G401.6 (cell line): ENCODE measurements at regions not wholly inside any gene's neighbourhood (a gene's known extent, or its start where the extent isn't known, plus 50 kb on each side); places are given as distances from the start of the nearest gene placed in this dataset.

Experiments used
- FAIRE-seq: peaks from 2 replicates; lab custom pipeline; 2012; peaks lifted over from hg19 to GRCh38; lab: Jason Lieb, UNC

DNA sequence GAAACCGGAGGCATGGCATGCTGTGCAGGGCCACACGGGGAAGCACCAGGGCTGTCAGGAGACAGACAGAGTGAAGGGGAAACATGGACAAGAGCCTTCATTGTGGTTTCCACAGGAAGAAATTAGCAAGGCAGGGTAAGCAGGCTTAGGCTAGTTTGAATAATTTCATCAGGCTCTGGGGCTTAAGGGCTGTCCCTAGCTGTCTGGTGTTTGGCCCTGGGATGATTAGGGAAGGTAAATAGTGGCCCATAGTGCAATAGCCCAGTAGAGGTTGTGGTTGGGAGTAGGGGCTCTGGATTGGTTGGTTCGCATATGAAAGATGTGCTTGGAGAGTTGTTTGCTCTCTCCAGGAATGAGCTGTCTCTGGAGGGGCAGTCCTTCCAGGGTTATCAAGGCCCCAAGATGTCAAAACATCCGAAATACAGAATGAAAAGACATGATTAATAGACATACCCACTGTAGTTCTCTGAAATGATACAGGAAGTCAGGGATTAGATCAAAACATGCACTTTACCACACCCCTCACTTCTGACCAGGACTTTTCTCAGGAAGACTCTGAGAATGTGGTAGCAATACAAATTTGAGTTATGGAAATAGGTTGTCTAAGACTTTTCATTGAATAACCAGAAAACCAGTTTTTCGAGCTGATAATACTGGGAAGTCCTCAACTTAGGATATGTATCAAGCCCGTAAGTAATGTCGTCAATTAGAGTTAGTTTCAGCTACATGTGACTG lies 224.9 kb upstream of the NFE2L3 start:
- no peak for FAIRE-seq

DNA sequence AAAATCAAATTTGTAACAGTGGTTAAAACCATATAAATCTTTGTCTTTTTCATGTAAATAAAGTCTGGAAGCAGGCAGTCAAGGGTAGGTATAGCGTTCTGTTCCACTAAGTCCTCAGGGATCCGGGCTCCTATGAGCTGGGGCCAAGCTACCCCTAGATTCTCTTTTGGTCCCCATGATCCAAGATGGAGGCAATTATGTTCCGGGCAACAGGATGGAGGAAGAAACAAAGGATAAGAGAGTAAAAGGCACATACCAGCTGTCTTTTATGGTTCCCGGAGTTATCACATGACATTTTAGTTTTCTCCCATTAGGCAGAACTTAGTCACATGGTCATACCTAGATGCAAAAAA lies 224.4 kb upstream of the NFE2L3 start:
- FAIRE-seq = no peak

DNA sequence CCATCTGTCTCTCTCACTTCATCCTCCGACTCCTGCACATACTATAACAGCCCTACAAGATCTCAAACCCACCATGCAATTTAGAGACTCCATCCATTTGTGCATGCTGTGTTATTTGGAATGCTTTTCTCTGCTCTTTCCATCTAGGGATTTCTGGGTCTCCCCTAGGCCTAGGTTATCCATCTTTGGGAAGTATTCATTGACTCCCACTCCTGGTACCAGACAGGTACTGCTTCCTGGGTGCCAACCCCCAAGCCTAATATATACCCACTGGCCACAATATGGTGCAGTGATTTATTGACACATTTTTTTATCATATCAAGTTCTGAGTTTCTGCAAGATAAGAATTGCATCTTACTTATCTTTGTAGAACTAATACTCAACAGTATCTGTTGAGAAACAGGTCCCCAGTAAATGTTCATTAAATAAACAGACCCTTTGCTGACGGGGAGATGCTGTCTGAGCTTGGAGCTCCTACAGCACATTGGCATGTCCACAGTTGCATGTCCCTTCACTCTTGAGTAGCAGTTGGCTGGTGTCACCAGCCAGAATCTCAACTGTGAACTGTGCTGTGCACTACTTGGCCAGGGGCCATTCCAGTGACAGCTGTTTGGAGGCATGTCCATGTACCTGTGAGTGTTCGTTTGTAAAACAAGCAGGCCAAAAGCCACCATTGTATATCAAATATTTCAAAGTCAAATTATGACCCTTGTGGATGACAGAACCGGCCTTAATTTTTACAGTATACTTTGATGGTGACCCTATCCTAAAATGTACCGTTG lies 223.3 kb upstream of the NFE2L3 start:
- no peak for FAIRE-seq

DNA sequence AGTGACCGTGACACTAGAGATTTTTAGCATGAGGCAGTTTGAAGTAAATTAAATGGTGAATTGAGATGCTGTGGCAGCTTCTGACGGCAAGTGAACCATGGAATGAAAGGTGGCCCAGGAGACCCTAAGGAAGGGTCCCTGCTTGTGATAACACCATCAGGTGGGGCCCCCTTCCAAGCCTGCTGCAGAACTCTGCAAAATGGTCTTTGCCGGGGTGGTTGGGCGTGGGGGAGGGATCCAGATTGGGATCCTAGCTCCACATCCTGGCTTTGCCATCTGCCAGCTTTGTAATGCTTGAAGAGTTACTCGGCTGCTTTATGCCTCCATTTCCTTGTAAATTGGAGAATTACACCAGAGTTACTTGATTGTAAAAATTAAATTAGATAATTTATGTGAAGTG lies 222.6 kb upstream of the NFE2L3 start:
- FAIRE-seq = no peak

DNA sequence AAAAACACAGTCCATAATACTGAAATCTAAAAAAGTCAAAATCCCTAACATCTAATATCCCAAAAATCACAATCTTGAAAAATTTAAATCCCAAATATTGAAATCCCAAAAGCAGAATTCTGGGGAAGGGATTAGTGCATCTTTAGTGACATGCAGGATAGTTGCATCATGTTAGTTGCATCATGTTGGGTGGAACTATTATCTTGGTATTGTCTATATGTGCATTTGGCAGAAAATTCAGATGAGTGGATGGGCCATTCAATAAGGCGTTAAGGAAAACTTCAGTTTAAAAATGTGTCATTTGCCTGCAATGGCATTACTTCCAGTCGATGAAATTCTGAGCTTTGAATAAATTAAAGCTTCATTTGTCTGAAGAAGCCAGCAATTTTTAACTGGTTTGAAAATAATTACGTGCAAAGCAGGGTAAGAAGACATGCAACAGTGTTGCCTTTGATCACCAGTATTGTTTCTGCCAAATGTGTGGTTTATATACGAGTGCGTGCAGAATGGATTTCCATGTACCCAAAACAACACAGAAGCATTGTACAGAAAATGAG lies 221.4 kb upstream of the NFE2L3 start:
- FAIRE-seq = no peak

DNA sequence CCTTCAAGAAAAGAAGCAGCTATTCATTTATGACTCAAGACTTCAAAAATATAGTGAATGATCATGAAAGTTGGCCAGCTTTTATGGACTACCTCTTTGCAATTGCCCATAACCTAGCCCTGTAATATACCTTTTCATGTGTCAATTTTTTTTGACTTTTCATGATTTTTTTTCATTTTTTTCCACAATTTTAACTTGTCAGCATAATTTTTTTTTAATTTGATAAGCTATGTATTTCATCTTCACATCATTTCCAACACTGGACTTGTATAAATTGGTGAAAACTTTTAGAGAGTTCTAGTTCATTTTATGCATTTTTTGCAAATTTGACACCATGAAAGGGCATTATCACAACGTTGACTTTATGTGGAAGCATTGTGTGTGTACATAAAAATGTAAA lies 220.8 kb upstream of the NFE2L3 start:
- peak; percentile 31 for FAIRE-seq

DNA sequence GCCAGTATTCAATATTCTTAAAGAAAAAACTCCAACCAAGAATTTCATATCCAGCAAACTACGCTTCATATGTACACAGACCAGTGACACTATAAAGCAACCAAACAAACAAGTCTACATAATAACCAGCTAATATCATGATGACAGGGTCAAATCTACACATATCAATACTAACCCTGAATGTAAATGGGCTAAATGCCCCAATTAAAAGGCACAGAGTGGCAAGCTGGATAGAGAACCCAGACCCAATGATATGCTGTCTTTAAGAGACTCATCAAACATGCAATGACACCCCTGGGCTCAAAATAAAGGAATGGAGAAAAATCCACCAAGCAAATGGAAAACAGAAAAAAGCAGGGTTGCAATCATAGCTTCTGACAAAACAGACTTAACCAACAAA lies 218.1 kb upstream of the NFE2L3 start:
- no peak for FAIRE-seq

DNA sequence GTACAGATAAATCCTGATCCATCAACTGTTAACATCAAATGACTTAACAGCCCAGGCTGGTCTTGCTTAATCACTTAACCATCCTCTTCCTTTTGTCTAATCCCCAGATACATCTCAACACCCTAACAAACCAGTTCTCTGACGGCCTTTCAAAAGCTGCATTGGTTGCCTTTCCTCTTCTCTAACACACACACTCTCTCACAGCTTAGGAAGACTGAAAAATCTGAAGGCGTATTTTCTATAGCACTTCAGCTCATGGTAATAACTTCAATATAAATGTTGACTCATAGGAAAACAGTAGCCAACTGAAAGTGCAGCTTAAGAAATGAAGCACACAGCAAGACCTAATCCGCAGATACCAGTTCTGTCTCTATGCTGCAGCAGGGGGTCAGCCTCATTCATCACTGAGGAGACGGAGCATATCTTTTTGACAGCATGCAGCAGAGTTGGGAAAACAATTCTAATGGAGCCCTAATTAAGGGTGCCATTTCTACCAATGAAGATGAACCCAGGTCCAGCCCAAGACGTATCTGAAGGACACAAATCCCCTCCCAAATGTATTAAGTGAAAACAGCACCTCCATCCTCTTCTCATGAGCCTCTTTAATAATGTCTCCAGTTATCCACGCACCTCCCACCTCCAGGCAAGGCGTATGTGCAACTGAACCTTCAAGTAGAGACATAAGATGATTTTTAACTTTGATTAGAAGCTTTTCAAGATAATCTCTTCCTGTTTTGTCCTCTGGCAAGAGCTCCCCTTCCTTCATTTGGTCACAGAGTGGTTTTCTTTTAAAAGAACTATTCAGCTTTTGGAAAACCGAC lies 211.7 kb upstream of the NFE2L3 start:
- no peak for FAIRE-seq

DNA sequence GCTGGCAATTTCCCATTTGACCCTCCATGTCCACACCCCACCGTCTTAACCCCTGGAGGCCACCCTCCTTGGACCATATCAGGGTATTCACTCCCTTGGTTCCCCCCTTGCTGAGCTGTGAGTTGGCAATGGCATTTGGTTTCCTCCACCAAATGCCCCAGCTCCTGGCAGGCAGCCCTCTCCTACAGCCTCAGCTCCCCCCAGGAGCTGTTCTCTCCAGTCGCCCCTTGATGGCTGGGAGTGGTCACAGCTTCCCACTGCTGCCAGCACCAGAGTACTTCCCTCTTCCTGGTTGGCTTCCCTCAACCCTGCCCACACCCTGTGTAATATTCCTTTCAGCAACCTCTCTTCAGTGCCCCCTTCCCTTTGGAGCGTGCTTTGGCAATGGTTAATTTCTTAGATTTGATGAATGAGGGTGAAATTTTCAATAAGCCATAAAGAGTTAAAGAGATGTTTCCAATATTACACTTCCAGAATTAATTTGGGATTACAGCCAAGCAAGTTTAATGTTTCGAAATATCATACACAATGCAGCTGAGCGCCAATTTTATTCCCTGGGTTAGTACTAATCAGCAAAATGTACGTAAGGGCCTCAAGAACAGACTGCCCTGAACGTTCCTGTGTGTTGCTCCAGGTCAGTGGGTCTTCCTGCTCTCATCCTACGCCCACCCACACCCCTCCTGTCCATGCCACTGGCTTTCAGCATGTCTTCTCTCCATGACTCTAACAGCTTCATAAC lies 207.1 kb upstream of the NFE2L3 start:
- no peak for FAIRE-seq

DNA sequence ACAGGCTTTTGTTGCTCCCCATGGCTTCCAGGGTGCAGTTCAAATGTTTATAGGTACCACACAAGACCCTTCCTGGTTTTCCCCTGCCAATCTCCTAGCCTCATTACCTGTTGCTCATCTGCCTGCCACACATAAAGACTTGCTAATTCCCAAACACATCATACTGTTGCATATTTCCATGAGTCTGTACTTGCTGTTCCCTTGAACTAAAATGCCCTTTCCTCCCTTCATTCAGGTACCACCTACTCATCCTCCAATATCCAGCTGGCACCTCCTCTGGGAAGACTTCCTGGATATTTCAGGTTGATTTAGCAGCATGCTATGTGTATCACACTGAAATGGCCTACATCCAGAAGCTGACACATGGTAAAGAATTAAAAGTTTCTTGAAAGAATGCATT lies 206.4 kb upstream of the NFE2L3 start:
- FAIRE-seq = no peak

DNA sequence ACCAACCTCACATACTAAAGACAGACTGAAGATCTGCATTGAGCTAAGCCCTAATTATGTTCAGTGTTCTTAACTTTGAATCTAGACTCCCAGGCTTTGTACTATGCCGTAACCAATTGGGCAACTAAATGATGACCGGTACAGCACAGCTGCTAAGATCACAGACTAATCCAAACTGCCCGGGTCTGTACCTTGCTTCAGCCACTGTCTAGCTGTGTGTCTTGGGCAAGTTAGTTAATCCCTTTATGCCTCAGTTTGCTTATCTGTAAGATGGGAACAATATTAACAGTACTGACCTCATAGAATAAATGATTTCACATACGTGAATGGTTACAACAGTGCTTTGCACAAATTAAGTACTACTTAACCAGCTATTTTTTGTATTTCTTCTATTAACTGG lies 205.8 kb upstream of the NFE2L3 start:
- no peak for FAIRE-seq

DNA sequence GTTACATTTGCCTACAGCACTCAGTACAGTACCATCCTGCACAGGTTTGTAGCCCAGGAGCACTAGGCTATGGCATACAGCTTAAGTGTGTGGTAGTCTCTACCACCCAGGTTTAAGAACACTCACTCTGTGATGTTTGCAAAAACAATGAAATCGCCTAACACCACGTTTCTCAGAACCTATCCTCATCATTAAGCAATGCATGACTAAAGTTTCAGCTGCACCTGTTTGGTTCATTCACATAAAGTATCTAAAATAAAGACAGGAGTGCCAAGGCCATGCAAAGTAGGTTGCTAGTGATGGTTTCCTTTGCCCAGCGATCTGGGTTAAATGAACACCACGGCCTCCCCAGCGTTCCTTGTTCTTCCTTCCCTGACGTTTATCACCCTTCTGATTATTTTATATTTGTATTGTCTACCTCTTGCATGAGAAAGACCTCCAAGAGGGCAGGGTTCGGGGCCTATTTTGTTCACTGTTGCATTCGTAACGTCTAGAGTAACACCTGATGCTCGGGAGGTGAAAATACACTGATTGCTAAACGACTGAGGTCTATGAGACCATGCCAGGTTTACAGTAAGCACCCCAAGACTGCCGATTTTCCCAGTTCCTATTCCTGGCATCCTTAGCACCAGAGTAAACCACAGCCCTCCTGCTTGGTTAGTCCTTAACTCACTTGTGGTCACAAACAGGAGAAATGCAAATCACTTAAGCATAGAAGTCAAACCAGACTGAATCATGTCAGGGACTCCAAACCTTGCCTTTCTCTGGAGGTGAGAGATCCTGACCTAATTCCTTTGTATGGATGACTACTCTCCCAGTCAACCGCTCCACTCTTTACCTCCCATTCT lies 204.1 kb upstream of the NFE2L3 start:
- no peak for FAIRE-seq

DNA sequence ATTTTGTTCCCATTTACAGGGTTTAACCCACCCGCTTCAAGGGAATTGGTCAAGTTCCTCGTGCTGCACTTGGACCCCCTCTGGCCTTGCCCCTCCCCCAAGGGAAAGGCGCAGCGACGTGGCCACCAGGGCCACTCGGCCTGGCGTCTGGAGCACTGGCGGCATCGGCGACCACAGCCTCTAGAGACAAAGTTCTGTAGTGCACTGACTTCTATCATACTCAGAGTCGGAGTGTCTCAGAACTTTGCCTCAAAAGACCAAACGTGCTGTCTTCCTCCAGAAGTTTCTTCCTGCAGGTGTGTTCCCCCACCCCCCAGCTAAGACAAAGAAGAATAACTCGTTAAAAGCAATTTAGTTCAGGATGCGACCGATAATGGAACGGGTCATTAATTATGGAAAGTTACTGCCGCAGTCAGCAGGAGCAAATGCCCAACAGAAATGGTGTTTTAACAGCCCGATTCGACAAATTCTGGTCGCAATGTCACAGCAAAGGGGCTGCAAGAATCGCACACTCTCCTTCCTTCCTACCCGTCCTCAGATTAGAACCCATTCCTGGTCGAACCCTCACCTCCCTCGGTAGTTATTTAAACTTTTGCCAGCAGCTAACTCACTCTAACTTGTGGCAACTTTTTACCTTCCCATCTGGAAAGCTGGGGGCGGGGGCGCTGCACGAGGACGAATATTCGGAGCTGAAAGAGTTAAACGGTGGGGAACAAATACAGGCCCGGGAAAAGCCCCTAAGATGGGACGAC lies 202.1 kb upstream of the NFE2L3 start:
- no peak for FAIRE-seq

DNA sequence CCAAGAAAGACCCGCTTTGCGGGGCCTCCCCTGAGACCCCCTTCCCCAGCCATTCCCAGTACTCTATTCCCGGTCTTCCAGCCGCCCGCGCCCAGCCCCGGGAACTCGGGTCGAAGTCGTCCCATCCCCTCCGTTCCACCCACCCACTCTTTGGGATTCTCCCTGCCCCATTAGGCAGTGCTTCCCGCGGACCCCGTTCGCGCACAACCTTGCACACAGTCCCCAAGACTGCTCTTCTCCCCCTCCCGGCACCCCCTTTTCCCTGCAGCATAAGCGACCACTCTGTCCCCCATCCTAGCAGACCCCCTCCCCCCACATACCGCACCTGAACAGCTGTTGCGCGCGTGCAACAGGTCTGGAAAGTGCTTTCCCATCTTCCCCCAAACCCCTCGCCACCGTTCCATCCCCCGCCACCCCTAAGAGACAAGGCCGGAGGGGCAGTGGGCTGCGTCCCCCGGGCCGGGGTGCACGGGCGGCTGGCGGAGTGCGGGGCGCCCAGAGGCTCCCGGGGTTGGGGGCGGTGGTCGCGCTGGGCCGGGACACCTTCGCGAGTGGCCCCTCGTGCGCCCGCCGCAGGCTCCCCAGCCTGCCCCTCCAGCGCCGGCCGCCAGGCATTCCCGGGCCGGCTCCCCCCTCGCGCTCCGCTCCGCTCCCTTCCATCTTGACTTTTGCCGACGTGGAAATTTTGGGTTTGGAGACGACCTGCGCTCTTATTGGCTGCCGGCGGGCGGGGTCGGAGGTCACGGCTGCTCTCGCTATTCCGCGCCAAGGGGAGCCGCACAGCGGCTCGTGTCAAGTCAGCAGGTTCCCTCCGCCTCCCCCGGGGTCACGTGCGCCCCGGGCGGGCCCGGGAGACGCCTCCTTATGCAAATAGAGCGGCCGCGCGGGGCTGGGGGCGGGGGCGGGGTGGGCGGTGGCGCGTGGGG lies 201.2 kb upstream of the NFE2L3 start:
- peak; percentile 95 for FAIRE-seq

DNA sequence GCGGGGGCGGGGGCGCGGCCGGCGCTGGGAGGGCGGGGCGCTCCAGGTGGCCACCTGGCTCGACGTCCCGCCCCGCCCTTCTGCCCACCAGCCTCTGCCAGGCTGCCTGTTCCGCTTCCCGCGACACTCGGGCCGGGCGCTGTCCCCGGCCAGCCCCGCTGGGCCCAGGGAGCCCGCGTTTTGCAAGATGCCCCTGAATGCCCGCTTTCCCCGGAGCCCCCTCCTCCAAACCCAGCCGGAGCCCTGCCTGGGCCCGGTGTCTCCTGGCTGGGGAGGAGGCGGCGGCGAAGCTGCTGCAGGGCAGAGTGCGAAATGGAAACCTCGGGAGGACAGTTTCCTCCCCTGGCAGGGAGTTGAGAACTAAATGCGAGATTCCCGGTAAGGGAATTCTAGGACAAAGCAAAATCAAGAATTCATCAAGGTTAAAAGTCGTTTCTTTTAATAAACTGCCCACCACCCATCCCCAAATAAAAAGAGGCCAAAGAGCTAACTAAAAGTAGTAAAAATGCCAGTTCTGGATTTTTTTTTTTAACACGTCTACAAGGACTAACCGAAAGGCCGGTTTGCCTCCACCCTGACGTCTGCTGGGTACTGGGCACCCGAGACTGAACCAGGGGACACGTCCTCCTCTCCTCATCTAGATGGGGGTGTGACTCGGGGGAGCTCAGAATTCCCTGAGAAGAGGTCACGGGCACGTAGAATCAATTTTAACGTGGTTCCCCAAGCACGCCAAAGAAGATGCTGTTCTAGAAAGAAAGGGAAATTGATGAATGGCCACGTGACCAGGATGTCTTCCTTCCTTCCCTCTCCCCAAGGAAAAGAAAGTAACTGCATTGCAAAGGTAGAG lies 200.4 kb upstream of the NFE2L3 start:
- no peak for FAIRE-seq

DNA sequence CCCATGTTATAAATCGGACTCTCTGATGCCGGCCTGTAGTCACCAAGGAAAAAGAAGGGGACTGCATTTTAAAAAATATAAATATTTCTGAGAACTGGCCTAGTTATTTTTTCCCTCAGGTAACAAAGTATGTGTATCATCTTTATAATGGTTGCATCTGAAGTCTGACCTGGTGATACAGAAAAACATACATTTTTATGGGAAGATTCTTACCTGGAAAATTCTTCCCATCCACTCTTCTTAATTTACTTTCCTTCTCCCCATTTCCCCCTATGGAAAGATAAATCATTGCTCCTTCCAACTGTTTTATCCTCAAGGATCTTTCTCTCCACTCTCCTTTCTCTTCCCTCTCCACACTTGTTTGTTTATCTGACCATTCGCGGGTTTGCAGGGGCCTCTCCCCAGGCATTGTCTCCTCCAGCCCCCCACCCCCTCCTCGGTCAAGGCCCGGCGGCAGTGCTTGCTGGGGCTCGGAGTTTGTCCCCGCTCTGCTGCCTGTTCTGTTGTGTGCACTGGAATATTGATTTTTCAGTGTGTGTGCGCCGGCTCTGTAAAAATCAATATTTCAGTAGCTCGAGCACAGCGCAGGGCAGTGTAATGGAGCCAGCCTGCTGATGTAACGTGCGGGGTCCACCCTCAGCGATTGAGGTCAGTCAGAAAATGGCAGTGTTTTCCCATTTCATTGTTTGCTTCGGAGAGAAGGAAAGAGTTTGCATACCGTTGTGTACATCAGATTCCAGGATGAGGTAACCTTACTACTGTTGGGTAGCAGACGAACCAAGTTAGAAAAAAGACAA lies 199.5 kb upstream of the NFE2L3 start:
- no peak for FAIRE-seq

DNA sequence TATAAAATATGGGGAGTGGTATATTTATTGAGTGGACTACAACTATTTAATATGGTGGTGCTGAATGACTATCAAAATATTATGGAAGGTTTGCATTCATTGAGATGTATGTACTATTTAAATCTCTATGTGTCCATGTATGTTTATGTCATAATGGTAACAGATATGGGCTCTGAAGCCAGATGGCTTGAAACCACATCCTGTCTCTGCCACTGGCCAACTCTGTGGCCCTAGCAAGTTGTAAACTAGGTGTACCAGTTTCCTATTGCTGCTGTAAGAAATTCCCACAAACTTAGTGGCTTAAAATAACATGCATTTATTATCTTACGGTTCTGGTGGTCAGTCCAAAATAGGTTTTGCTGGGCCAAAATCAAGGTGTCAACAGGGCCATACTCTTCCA lies 198.1 kb upstream of the NFE2L3 start:
- no peak for FAIRE-seq

DNA sequence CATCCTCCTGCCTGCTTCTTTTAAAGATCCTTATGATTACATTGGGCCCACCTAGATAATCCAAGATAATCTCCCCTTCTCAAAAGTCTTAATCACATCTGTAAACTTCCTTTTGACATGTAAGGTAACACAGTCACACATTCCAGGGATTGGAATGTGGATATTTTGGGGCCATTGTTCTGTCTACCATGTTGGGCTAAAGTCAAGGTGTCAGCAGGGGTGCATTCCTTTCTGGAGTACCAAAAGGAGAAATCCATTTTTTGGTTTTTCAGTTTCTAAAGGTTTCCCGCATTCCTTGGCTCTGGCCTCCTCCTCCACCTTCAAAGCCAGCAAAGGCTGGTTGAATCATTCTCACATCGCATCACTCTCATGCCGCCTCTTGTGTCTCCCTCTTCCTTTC lies 197.6 kb upstream of the NFE2L3 start:
- FAIRE-seq = no peak
